ENCODE measurements at regions not wholly inside any gene's neighbourhood (a gene's known extent, or its start where the extent isn't known, plus 50 kb on each side); places are given as distances from the start of the nearest gene placed in this dataset.
"Not testable (repeated sequence)": the region's sequence is repeated elsewhere in the genome, so short reads cannot be mapped to it uniquely, and the experiment has no call there.

- no peak for DNase-seq
These were observed 66.6 kb downstream of the LACC1 start for GRCh38 chr13:43946281-43946680.

- DNase-seq, result no peak
These were observed 68.3 kb downstream of the LACC1 start for GRCh38 chr13:43947897-43948458.

GRCh38 chr13:43953370-43953769, 73.7 kb downstream of the LACC1 start:
- DNase-seq, result no peak

- not testable (repeated sequence) for DNase-seq
These were observed 77.3 kb downstream of the LACC1 start for GRCh38 chr13:43956975-43957374.

- DNase-seq, result no peak
These were observed 79.6 kb downstream of the LACC1 start for GRCh38 chr13:43959291-43959690.

GRCh38 chr13:43961909-43962308, 82.2 kb downstream of the LACC1 start:
- DNase-seq, result no peak

- DNase-seq, result no peak
These were observed 84.0 kb downstream of the LACC1 start for GRCh38 chr13:43963726-43964125.

GRCh38 chr13:43964698-43965458, 85.2 kb downstream of the LACC1 start:
- DNase-seq, result no peak

GRCh38 chr13:43965459-43965845, 85.7 kb downstream of the LACC1 start:
- DNase-seq, result no peak

- not testable (repeated sequence) for DNase-seq
These were observed 88.7 kb downstream of the LACC1 start for GRCh38 chr13:43968251-43968942.

- DNase-seq, result not testable (repeated sequence)
These were observed 89.4 kb downstream of the LACC1 start for GRCh38 chr13:43968943-43969690.

GRCh38 chr13:43969919-43970318, 90.2 kb downstream of the LACC1 start:
- DNase-seq, result not testable (repeated sequence)

GRCh38 chr13:43970520-43971242, 91.0 kb downstream of the LACC1 start:
- DNase-seq, result not testable (repeated sequence)

GRCh38 chr13:43971324-43971723, 91.6 kb downstream of the LACC1 start:
- not testable (repeated sequence) for DNase-seq

GRCh38 chr13:43977911-43978310, 98.2 kb downstream of the LACC1 start:
- DNase-seq, result peak; percentile 8

- no peak for DNase-seq
These were observed 99.0 kb downstream of the LACC1 start for GRCh38 chr13:43978688-43979087.

- no peak for DNase-seq
These were observed 99.8 kb downstream of the LACC1 start for GRCh38 chr13:43979492-43979891.

GRCh38 chr13:43980587-43980986, 100.9 kb downstream of the LACC1 start:
- DNase-seq, result no peak

GRCh38 chr13:43981091-43981490, 101.4 kb downstream of the LACC1 start:
- no peak for DNase-seq

GRCh38 chr13:43981512-43982301, 102.0 kb downstream of the LACC1 start:
- no peak for DNase-seq

GRCh38 chr13:43983373-43983772, 103.7 kb downstream of the LACC1 start:
- DNase-seq, result no peak

Data from fibroblast of skin of scalp (primary cell).